ENCODE measurements at regions not wholly inside any gene's neighbourhood (a gene's known extent, or its start where the extent isn't known, plus 50 kb on each side); places are given as distances from the start of the nearest gene placed in this dataset.

GRCh38 chr10:4662576-4663161 is 163.3 kb upstream of the AKR1E2 start:
- TF ChIP-seq CTCF (IDR thresholded peaks at IDR 0.05; ENCODE audit: insufficient read depth, low read length, poor library complexity, severe bottlenecking) (no peak), EZH2phosphoT487 (conservative IDR thresholded peaks at IDR 0.05; ENCODE audit: low read length) (no peak)
